GM19193 (cell line): ENCODE measurements at regions not wholly inside any gene's neighbourhood (a gene's known extent, or its start where the extent isn't known, plus 50 kb on each side); places are given as distances from the start of the nearest gene placed in this dataset.

Source experiments
- POLR2A ChIP-seq: IDR thresholded peaks from 4 replicates; pipeline ENCODE4 v1.6.1; 2011; ENCODE audit not compliant: insufficient read depth, insufficient read length; ENCODE audit errors: extremely low read depth

DNA sequence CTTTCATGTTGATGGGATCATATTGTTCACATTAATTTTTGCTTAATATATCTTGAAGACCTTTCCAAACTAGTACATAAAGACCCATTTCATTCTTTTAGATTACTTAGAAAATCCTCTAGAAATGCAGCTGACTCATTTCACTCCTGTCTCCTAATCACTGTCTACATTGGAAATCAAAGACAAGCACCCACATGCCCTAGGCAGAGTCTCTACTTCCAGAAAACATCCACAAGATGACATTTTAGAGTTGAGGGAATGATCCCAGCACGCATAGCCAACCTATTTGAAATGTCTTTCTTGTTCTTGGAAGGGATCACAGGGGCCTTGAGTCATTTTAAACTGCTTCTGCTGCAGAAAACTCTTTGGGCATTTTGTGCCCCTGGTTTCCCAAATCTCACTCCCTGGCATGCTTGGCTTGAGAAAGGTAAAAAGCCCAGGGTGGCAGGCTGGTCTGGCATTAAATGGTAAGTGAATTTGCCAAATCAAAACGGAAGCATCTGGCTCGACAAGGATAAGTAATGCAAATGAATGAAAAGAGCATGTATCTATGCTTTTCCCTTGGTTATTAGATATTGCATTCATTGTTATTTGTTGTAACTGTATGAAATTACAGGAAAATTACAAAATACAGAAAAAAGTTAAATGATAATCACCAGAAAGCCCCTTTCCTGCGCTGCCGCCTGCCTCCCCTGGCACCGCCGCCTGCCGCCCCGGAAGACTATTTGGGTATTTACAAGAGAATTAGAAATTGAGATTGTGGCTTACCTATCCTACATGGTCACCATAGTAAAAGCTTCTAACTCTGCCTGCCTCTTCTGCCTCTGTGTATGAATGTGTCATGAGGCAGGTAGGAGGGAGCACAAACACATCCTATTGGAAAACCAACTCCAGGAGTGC lies 225.3 kb downstream of the PTEN start:
- TF ChIP-seq POLR2A, result no peak

DNA sequence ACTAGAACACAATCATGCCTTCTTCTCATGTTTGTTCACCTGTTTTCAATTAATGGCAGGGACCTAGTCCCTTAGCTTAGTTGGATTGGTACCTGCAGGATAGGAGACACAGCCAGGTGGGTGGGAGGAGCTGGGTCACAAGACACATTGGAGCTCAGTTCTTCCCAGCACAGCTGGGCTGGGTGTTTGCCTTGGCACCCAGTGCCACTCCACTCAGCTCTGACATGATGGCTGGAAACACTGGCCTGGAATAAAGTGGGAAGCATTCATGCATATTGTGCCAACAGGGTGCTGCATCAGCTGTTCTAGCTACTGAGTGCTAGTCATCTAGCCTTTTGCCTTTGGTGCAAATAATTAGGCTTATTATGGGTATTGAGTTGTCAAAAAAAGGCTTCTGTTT lies 226.1 kb downstream of the PTEN start:
- no peak for TF ChIP-seq POLR2A

DNA sequence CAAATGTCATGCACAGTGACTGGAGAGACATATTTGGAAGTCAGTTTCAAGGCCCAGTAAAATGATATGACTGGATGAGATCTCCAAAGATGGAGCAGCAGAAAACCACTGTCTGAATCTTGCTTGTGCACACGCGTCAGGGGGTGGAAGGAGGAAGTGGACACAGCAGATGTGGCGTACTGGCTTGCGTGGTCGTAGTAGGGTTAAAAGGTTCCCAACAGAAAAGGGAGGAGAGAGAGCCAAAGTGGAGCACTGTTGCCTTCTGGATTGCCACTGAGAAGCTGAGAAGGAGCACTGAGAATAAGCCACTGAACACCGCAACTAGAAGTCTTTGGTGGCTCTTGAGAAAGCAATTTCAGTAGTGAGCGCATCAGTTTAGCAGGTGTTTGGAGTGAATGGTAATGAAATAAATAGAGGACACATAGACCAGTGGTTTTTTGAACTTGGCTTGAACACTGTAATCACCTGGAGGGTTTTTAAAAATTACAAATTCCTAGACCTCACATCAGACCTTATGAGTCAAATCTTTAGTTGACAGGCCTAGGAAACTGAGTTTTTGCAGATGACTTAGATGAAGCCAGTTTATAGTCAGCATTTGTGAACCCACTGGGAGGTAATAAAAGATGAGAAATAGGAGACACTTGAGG lies 227.3 kb downstream of the PTEN start:
- TF ChIP-seq POLR2A, result no peak

DNA sequence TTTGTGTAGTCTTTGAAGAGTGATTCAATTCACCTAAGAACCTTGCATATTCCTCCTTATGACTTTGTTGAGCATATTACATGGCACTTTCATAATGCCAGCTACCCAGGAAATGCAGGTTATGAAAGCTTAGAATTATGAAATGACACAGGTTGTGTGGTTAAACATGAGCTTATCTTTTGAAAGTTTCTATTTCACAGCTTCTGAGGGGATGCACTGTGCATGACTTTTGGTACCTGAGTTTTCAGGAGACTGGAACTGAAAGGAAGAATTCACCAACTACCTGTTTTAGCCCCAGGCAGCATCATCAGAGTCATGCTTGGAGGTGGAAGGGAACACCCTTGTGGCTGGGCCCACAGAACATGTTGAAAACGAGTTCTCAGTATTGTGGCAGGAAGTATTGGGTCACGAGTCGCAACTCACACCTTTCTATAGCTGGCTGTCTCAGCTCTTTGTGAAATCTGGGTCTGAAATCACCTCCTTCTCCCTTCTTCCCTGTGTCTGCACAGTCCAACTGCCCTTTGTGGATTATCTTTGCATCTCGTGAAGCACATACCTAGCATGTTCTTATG lies 228.2 kb downstream of the PTEN start:
- TF ChIP-seq POLR2A, result no peak

DNA sequence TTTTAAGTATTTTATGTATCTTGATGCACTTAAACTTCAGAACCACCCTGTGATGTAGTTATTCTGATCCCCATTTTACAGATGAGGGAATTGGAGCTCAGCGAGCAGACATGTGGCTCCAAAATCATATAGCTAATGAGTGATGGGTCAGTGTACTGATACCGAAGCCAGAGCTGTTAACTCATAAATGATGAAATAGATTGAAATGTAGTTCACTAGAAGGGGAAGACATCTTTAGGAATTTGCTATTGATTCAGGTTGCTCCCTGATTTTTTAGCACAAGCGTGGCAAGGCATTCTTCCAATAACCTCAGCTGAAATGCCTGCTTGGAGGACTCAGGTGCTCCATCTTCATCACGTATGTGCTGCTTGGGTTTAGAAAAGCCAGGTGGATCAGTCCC lies 228.8 kb downstream of the PTEN start:
- no peak for TF ChIP-seq POLR2A

DNA sequence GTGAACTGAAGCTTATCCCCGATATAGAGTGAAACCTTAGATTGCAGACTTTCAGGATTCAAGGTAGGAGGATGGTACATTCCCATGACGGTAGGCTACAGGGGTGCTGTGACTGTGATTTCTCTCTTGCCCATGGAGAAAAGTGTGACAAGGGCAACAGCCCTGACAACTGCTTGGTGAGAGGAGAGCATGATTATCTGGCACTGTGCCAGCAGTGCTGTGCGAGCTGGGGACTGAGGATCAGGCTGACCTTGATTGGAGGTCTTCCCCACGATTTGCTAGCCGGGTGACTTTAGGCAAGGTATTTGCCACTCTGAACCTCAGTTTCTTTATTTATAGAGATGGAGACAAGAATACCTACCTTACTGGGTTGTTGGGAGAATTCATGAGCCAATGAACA lies 229.5 kb downstream of the PTEN start:
- no peak for TF ChIP-seq POLR2A

DNA sequence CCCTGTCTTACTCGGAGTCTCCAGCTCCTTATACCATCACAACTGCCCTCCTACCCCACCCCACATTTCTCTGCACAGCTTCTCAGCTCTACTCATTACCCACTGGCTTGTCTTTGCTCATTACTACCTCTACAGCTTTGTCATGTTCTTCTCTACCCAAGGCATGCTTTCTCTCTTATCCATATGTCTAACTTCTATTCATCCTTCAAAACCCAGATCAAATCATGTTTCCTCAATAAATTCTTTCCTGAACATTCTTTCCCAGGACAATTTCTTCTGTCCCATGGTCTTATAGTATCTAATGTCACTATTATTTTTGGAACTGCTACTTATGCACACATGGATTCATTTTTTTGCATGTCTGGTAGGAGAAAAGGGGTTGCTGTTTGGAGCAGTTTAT lies 231.4 kb downstream of the PTEN start:
- TF ChIP-seq POLR2A, result no peak

DNA sequence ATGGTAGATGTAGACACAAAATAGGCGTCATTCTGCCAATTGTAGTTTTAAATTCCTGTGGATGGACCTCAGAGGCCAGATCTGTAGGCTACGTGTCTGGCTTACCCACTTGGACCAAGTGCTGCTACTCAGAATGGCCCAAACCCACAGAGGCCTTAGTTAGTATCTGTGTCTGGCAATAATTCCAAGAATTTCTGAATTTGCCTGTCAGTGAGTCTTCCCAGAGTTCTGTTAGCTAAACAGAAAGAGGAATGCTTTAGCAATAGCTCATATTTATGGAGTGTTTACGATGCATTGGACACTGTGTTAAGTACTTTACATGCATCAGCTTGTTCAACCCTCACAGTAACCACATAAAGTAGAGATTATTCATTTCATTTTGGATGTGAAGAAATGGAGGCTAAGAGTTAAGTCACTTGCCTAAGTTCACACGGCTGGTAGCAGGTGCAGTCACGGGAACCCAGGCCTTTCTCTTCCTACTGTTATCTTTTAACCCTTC lies 231.8 kb downstream of the PTEN start:
- TF ChIP-seq POLR2A, result no peak

DNA sequence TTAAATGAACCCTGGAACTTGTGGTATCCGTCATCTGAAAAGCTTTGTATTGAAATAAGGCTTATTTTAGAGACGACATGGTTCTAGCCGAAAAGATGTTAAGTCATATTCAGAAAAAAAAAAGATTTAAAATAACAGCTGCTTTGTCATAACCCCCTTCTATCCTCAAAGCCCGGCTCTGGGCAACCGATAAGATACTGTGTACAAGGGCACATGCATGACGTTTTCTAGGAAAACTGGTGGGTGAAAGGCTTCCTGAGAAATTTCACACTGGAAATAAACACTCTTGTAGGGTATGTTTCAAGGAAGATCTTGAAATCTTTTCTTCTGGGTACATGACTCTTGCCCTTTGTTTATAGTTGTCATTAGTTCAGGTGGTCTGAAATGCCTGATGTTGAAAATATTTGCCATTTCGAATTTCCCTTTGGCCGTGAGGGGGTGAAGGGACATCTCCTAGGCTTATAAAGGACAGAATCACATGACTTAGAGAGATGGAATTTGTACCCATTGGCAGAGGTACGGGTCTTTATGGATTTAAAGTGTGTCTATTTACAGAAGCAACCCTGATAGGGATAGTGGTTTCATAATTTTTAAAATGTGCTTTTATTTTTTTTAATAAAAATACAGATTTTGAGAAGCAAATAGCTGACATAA lies 232.5 kb downstream of the PTEN start:
- TF ChIP-seq POLR2A, result no peak

DNA sequence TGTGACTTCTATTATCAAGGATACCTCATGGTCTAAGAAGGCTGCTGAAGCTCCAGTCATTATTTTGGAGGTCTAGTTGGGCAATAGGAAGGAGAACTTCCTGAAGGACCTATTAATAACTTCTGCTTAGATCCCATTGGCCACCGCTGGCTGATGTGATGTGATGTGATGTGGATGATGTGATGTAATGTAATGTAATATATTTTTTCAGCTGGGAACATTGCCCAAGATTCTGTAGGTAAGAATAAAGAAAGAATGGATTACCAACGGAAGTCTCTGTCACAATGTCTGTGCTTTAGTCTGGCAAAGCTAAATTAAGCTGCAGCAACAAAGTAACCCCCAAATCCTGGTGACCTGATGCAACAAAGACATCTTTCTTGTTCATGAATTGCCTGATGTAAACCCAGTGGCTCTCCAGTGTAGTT lies 233.7 kb downstream of the PTEN start:
- TF ChIP-seq POLR2A, result no peak

DNA sequence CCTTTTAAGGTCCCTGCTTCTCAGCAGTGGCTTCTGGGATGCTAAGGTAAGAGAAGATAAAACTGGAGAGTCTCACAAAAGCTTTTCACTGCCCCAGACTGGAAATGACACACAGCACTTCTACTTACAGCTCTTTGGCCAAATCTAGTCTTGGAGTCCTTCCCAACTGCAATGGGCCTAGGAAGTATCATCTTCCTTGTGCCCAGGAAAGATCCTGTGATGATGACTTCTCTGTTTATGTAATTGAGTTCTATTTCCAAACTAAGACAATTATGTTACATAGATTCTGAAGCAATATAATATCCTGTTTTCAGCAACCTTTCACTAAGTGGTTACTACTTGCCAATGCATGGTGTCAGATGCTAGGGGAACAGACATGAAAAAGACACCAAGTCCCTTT lies 234.1 kb downstream of the PTEN start:
- TF ChIP-seq POLR2A, result no peak

DNA sequence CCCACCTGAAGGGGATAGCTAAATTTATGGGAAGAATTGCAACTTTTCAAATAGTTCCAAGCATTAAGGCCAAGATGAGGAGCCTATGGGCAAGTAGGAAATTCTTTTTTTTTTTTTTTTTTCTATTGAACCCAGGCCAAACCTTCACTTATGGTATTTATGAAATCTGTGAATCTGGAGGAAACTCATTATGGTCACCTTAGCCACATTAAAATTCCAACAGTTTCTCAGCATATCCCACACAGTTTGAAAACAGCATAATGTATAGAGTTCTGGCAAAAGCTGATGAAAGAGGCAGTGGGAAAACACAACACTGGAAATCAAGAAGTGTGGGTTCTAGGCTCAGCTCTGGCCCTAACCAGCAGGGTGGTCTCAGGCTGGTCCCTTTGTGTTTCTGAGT lies 236.9 kb downstream of the PTEN start:
- TF ChIP-seq POLR2A, result no peak

DNA sequence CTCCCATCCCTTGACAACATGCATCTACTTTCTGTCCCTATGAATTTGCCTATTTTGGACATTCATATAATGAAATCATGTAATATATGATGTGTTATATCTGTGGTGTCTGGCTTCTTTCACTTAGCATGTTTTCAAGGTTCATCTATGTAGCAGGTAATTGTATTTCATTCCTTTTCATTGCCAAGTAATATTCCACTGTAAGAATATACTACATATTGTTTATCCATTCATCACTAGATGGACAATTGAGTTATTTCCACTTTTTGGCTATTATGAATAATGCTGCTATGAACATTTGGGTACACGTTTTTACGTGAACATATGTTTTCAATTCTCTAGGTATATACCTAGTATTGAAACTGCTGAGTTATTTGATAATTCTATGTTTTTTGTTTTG lies 238.2 kb downstream of the PTEN start:
- no peak for TF ChIP-seq POLR2A

DNA sequence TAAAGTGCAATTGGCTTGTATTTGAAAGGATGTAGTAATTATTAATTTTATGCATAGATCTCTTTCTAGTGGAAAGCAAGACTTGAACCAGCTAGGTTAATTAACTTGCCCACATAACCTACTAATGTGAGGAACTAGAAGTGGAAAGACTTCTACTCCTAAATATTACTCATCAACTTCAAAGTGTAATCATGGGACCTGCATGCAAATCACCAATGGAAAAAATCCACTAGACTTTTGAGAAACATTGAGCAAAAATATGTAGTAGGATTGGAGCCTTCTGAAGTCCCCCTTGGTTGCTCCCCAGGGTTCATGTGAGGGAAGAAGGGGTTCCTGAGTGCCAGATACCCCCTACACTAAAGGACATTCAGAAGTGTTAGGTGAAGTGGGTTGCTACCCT lies 240.2 kb downstream of the PTEN start:
- no peak for TF ChIP-seq POLR2A

DNA sequence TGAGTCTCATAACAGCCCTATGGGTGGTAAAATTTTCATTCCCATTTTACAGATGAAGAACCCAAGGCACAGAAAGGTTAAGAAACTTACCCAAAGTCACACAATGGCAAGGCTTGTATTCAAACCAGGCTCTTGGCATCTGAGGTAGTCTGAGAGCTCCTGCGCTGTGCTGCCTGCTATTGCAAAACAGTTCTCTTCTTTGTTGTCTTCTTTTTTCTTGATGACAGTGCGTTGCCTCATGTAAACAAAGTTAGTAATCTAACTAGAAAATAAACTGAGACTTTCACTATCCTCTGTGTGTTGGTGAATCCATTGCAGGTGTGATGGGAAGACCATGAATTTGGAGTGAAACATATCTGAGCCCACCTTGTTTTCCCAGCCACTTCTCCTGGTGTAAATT lies 240.8 kb downstream of the PTEN start:
- TF ChIP-seq POLR2A, result no peak
